ENCODE measurements at regions not wholly inside any gene's neighbourhood (a gene's known extent, or its start where the extent isn't known, plus 50 kb on each side); places are given as distances from the start of the nearest gene placed in this dataset.

DNA sequence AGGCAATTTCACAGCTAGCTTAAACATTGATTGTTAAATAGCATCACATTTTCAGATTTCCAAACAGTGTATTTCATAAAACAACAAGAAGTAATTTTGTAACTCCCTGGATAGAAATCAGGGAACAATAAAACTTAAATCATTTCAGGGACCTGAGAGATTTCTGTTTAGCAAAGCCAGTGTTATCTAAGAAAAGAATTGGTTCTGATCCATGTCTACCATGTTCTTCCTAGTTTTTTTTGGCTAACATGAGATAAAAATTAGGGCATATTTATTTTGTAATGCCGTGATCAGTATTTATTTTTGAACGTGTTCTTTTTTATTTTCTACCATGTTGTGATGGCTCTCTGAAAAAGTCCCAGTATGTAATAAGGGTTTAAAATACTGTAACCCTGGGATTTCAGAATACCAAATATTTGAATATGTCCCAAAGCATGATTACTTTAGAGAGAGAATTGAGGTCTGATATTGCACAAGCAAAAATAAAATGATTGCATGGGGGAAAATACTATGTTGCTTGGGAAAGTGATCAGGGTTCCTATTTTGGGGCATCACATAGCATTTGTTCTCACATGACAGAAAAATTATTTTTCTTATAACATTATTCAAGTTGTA, 188.7 kb upstream of the CEP162 start:
- H3K9me3 ChIP-seq (ENCODE audit: low read depth) = no peaks in the 10 kb centered on the region
- no peaks in the 10 kb centered on the region for H3K4me1 Mint-ChIP-seq
- no peak for TF ChIP-seq EZH2 (IDR thresholded peaks at IDR 0.05)
- no peak for TF ChIP-seq EZH2phosphoT487 (IDR thresholded peaks at IDR 0.05)
- TF ChIP-seq, protein P1, sequence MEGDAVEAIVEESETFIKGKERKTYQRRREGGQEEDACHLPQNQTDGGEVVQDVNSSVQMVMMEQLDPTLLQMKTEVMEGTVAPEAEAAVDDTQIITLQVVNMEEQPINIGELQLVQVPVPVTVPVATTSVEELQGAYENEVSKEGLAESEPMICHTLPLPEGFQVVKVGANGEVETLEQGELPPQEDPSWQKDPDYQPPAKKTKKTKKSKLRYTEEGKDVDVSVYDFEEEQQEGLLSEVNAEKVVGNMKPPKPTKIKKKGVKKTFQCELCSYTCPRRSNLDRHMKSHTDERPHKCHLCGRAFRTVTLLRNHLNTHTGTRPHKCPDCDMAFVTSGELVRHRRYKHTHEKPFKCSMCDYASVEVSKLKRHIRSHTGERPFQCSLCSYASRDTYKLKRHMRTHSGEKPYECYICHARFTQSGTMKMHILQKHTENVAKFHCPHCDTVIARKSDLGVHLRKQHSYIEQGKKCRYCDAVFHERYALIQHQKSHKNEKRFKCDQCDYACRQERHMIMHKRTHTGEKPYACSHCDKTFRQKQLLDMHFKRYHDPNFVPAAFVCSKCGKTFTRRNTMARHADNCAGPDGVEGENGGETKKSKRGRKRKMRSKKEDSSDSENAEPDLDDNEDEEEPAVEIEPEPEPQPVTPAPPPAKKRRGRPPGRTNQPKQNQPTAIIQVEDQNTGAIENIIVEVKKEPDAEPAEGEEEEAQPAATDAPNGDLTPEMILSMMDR (IDR thresholded peaks at IDR 0.05) = no peak
- H3K27ac Mint-ChIP-seq = no peak overlapping the region
- no peaks in the 10 kb centered on the region for H3K4me1 ChIP-seq
- no peak overlapping the region for H3K9ac ChIP-seq
- H3K36me3 Mint-ChIP-seq = no peaks in the 10 kb centered on the region
- no peaks in the 10 kb centered on the region for H3K36me3 ChIP-seq
- no peaks in the 10 kb centered on the region for H3F3A ChIP-seq (ENCODE audit: low read depth)
- no peak overlapping the region for H3K4me3 ChIP-seq
- no peaks in the 10 kb centered on the region for H3K27me3 Mint-ChIP-seq (ENCODE audit: insufficient read depth, low read depth)
- no peaks in the 10 kb centered on the region for H3K79me2 ChIP-seq (ENCODE audit: low read depth)
- H2AFZ ChIP-seq (replicated peaks) = no peak overlapping the region
- H3K4me3 Mint-ChIP-seq = no peak overlapping the region
- no peaks in the 10 kb centered on the region for H4K20me1 ChIP-seq (ENCODE audit: low read depth)
- no peak overlapping the region for H3K4me2 ChIP-seq
- no peaks in the 10 kb centered on the region for H3K9me3 Mint-ChIP-seq
- no peak overlapping the region for H3K27ac ChIP-seq
- DNase-seq (ENCODE audit: low spot score) = no peak
- H3K27me3 ChIP-seq = no peaks in the 10 kb centered on the region

GRCh38 chr6:84415517-84415916, 188.1 kb upstream of the CEP162 start:
- Mint-ChIP-seq H3K27ac (no peak overlapping the region), H3K36me3 (no peaks in the 10 kb centered on the region), H3K9me3 (no peaks in the 10 kb centered on the region), H3K4me3 (no peak overlapping the region), H3K4me1 (peaks cover 3% of the 10 kb centered on the region), H3K27me3 (ENCODE audit: insufficient read depth, low read depth) (no peaks in the 10 kb centered on the region)
- no peak overlapping the region for H3K4me2 ChIP-seq
- H2AFZ ChIP-seq (replicated peaks) = no peak overlapping the region
- no peaks in the 10 kb centered on the region for H3K79me2 ChIP-seq (ENCODE audit: low read depth)
- no peaks in the 10 kb centered on the region for H3F3A ChIP-seq (ENCODE audit: low read depth)
- no peaks in the 10 kb centered on the region for H4K20me1 ChIP-seq (ENCODE audit: low read depth)
- H3K27ac ChIP-seq = no peak overlapping the region
- no peaks in the 10 kb centered on the region for H3K9me3 ChIP-seq (ENCODE audit: low read depth)
- H3K4me1 ChIP-seq = no peaks in the 10 kb centered on the region
- no peak for TF ChIP-seq EZH2phosphoT487 (IDR thresholded peaks at IDR 0.05)
- TF ChIP-seq, protein P1 (IDR thresholded peaks at IDR 0.05) = no peak
- no peak overlapping the region for H3K4me3 ChIP-seq
- no peak for DNase-seq (ENCODE audit: low spot score)
- no peaks in the 10 kb centered on the region for H3K36me3 ChIP-seq
- no peak overlapping the region for H3K9ac ChIP-seq
- no peaks in the 10 kb centered on the region for H3K27me3 ChIP-seq

- Histone ChIP-seq H3K27me3 (no peaks in the 10 kb centered on the region), H3K79me2 (ENCODE audit: low read depth) (no peaks in the 10 kb centered on the region), H3K4me3 (no peak overlapping the region), H3K27ac (no peak overlapping the region), H3F3A (ENCODE audit: low read depth) (no peaks in the 10 kb centered on the region), H2AFZ (replicated peaks) (no peak overlapping the region), H3K9me3 (ENCODE audit: low read depth) (no peaks in the 10 kb centered on the region), H3K36me3 (no peaks in the 10 kb centered on the region), H3K4me2 (no peak overlapping the region), H4K20me1 (ENCODE audit: low read depth) (no peaks in the 10 kb centered on the region), H3K4me1 (no peaks in the 10 kb centered on the region), H3K9ac (no peak overlapping the region)
- no peaks in the 10 kb centered on the region for H3K36me3 Mint-ChIP-seq
- DNase-seq (ENCODE audit: low spot score) = no peak
- TF ChIP-seq, protein P1 (IDR thresholded peaks at IDR 0.05) = no peak
- no peak for TF ChIP-seq EZH2 (IDR thresholded peaks at IDR 0.05)
- no peak for TF ChIP-seq EZH2phosphoT487 (IDR thresholded peaks at IDR 0.05)
- H3K9me3 Mint-ChIP-seq = no peaks in the 10 kb centered on the region
- H3K27ac Mint-ChIP-seq = no peak overlapping the region
- H3K4me1 Mint-ChIP-seq = peaks cover 4% of the 10 kb centered on the region
- H3K4me3 Mint-ChIP-seq = no peak overlapping the region
- no peaks in the 10 kb centered on the region for H3K27me3 Mint-ChIP-seq (ENCODE audit: insufficient read depth, low read depth)
Observed at GRCh38 chr6:84415068-84415467, 187.6 kb upstream of the CEP162 start.

Measured in neural progenitor cell (in vitro differentiated cells).